ENCODE measurements at regions not wholly inside any gene's neighbourhood (a gene's known extent, or its start where the extent isn't known, plus 50 kb on each side); places are given as distances from the start of the nearest gene placed in this dataset.

DNA sequence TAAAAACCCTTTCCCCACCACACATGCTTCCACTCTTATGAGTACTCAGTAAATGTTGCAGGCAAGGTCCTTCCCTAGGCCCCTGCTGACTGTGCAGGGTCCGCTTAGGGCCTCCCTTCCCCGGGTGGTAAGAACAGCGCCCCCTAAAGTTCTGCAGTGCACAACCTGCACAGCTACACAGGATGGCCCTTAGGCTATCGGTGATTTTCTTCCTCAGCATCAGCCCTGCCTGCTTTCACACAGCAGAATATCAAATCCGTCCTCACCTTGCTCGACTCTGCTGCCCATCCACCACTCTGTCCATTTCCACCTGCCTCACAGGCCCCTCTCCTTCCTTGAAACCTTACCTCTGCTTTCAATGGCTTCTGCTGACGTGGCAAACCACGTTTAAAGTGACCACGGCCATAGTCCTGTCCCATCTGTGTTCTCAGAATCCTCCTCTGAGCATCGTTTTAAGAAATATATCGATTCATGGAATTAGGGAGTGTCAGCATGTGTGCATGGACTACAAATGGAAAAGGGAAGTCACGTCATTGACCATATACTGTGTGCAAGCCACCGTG is 51.4 kb upstream of the TMEM132E start:
- no peak for DNase-seq

- DNase-seq = no peak
These were observed 52.1 kb upstream of the TMEM132E start for GRCh38 chr17:34527136-34527907.

DNA sequence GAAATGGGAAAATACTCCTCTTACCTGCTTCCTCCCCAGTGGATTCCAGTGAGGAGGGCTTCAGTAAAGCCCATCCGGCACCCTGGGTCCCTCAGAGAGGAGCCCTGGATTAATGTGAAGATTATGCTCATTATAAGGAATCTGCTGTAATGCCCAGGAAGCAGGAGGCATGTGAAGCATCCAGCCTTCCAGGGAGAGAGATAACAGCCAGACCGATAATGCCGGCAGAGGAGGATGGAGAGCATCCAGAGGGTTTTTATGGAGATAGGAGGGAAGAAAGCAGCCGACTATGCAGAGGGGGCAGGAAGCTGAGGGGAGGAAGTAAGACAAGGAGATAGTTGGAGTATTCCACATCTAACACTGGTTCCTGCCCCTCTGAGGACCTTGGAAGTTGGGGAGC is 53.7 kb upstream of the TMEM132E start:
- no peak for DNase-seq

DNA sequence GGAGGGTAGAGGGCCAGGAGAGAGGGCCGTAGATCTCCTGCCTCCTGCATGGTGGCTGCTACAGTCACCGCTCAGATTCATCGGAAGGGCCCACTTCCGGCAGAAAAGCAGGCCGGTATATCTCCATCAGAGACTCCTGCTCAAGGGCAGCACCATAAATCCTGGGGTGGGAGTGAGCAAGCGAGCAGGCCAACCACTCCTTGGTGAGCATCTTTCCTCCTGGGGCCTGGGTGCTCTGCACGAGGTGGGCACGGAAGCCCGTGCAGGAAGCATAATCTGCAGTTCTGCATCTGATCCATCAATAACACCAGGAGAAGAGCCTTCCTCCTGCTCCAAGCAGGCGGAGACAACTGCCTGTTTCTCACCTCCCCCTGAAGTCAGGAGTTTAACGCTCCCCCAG is 57.4 kb upstream of the TMEM132E start:
- DNase-seq = no peak

GRCh38 chr17:34519282-34519681 is 60.1 kb upstream of the TMEM132E start:
- DNase-seq = no peak

- DNase-seq = no peak
These were observed 62.0 kb upstream of the TMEM132E start for GRCh38 chr17:34517406-34517805.

DNA sequence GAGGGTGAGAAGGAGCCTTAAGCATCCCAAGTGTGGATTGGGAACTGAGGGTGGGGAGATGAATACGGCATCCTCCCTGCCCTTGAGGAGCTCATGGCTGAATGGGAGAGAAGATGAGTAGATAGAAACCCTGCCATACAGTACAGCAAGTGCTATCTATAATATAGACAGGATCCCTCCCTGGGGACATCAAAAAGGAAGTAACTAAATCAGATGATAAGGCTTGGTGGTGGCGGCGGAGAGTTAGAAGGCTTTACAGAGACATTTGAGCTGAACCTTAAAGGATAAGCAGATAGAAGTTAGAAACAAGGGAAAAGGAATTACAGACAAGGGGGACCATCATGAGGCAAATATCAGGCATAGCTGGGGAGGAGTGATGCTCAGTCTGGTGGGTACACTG is 67.5 kb upstream of the TMEM132E start:
- no peak for DNase-seq

DNA sequence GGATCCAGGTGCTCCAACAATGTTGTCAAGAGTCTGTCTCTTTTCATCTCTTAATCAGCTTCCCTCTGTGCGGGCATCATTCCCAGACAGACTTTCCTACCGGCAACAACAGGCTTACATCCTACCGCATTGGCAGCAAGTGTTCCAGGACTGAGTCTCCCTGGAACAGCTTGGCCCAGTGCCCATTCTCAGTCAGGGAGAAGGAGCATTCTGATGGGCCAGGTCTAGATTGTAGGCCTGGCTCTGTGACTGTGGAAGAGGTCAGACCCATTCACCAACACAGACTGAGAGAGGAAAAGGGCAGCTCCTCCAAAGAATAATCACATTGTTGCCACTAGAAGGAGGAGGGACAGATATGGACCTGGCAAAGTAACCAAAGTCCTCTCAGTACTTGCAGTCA is 68.1 kb upstream of the TMEM132E start:
- no peak for DNase-seq

GRCh38 chr17:34504814-34505484 is 74.4 kb upstream of the TMEM132E start:
- no peak for DNase-seq

DNA sequence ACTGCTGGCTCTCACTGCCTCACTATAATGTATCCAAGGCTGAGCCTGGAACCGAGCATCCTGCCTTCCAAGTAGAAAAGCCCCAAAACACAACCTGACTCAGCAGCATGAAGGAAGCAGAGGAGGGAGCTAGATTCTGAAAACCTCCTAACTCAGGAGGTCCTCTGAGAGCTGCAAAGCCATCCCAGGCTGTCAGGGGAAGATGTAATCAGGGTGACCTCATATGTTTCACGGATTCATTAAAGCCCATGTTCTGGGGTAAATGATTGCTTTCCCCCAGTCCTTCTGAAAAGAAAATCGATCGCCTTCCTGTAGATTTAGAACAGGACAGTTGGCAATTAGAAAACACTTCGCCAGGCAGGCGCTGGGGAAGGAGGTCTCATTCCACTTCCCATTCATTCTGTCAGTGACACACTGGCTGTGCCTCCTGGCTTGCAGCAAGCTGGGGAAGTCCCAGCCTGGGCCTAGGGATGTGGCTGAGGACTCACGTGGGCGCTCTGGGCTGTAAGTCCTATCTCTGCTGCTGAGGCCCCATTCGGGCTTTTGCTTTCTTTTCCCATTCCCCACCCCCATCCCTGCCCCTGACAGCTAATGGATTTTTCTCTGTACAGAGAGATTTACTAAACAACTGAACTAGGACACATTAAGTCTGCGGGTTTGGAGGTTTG is 75.7 kb upstream of the TMEM132E start:
- DNase-seq = no peak

DNA sequence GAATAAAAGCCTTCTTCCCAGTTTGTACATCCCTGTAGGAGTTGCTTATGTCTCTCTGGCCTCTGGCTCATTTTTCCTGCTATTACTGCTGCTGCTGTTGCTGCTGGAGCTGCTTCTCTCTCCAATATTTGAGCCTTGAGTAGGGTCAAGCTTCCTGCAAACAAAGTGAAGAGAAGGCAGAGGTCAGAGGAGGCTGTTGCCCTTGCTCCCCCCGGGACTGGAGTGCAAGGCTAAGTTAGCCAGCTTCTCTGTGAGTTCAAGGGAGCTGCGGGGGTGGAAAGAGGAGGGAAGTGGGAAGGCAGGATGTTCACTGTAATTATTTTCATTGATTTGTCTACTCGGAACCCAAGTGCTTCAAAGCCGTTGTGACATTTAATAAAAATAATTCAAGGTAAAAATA is 77.0 kb upstream of the TMEM132E start:
- no peak for DNase-seq

DNA sequence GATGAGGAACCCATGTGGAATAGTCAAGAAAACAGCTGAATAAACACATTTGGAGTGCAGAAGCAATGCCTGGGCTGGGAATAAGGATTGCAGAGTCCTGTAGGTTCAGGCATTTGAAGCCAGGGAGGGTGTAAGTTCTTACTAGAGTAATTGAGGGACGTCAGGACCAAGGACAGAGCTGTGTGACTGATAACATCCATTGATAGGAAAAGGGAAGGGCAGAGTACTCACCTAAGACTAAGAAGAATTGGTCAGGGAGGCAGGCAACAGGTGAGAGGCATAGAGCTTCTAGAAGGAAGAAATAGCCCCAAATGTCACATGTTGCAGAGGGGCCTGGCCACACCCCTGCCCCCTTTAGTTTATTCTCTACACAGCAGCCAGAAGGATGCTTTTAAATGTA is 79.8 kb upstream of the TMEM132E start:
- no peak for DNase-seq

DNA sequence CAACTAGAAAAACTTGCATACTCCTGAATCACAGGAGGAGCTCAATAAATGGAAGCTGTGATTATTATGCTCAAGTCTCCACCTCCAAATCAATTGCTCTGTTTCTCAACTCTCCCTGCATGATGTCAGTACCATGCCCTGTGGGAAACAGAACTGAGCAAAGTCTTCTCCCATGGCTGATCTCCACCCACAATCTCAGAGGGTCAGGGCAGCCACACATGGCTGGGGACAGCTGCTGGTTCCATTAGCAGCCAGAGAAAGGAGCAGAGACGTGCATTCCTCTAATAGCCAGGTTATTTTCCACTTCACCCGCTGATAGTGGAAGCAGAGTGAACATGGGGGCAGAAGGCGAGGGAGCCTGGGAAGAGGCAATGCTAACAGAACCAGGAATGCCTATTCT is 85.5 kb upstream of the TMEM132E start:
- DNase-seq = no peak

DNA sequence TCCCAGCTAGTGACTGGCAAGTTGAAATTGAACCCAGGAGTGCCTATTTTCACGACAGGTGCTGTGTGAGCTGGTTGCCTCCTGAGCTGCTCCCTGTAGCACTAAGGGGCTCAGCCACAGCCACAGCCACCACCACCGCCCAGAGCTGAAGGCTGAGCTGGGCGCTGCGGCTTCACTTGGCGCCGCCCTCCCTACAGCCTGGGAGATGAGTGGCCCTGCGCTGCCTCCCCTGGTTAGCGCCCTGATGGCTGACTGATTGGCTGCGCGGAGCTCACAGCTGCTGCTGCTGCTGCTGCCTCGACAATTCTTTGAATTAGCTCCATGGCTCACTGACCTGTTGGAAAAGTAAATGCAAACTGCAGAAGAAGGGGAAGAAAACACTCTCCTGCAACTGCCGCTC is 91.8 kb upstream of the TMEM132E start:
- DNase-seq = no peak

- no peak for DNase-seq
These were observed 92.6 kb upstream of the TMEM132E start for GRCh38 chr17:34486761-34487160.

GRCh38 chr17:34485999-34486398 is 93.4 kb upstream of the TMEM132E start:
- DNase-seq = no peak

- DNase-seq = no peak
These were observed 95.1 kb upstream of the TMEM132E start for GRCh38 chr17:34484193-34484733.

DNA sequence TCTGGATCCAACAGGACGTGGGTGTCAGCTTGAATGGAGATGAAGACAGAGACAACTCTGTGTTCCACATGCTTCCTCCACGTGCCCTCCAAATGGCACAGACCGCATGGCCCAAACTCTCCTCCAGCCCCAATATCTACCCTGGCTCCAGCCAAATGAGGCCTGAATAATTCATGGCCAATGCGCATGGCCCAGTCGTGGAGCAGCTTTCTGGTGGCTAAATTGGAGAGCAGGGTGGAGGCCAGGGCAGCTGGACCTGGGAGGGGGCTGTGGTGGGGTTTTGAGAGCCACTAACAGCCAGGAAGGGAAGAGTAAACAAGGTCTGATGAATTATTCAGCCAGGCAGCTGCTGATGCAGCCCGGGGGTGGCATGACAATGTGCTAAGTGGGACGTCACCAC is 96.7 kb upstream of the TMEM132E start:
- no peak for DNase-seq

- no peak for DNase-seq
These were observed 97.6 kb upstream of the TMEM132E start for GRCh38 chr17:34481779-34482178.

DNA sequence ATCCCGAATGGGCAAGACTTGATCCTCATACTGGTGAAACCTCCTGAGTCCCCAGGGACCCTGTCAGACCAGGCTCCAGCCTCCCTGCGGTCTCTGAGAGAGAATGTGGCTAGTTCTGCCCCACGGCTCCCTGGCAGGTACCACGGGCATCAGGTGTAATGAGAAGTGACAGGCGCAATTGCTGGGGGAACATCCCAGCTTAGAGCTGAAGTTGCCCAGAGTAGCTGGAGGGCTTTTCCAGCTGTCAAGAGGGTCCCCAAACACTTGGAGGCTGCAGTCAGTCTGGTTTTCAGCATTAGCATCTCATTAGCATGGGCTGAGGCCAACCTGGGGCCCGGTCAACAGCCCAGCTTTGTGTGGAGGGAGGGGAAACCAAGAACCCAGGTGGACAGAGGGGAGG is 100.0 kb upstream of the TMEM132E start:
- no peak for DNase-seq

- DNase-seq = no peak
These were observed 101.1 kb upstream of the TMEM132E start for GRCh38 chr17:34478244-34478643.

DNA sequence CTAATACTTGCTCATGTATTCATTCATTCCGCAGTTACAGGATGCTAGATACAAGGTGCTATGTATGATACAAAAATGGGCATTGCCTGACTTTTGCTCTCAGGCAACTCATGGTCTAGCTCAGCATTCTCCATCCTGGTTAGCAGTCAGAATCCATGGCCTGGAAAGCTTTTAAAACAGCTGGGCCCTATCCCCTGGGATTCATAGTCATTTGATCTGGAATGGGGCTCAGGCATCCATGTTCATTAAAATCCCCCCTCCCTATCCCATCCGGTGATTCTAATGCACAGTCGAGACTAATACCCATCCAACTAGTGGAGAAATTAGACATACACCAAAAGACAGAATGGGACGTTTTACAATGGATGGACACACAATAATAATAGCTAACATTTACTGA is 104.1 kb upstream of the TMEM132E start:
- DNase-seq = no peak

- DNase-seq = no peak
These were observed 104.7 kb upstream of the TMEM132E start for GRCh38 chr17:34474706-34475105.

GRCh38 chr17:34472363-34472762 is 107.0 kb upstream of the TMEM132E start:
- no peak for DNase-seq
